HG02870 (cell line): ENCODE measurements at regions not wholly inside any gene's neighbourhood (a gene's known extent, or its start where the extent isn't known, plus 50 kb on each side); places are given as distances from the start of the nearest gene placed in this dataset.

Source experiments
- ATAC-seq: cut with Tn5 transposase; IDR thresholded peaks from one replicate; pipeline ENCODE4 v1.9.1; 2021; ENCODE audit warnings: mild to moderate bottlenecking, moderate library complexity; ENCODE audit not compliant: unreplicated experiment

DNA sequence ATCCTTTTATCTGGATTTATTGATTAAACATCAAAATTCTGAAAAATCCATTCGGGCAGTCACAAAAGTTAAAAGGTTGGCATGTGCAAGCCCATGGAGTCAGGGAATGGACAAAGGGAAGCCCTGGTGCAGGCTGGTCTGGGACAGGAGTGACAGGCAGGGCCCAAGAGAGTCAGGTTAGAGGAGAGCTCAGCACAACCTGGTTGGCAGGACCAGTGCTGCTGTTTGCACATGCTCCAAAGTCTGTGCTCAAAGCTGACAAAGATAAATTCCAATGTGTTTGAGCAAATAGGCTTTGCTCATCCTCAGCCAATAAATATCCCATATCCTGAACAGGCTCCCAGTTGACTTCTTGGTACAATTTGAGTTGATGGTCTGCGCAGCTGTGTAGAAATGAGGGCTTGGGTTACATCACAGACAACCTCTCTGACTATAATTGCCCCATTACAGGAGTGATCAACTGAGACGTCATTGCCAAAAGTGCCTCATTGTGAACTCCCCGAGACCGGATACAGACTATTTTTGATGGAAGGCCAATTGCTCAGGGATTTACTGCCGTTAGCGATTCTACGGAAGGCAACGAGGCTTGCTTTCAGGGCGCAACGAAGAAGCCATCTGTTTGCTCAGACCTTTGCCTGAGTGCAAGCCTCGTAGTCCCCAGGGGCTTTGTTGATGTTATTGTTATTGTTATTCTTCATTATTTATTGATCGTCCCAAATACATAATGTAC lies 1008.1 kb upstream of the TENM3 start:
- no peak for ATAC-seq

DNA sequence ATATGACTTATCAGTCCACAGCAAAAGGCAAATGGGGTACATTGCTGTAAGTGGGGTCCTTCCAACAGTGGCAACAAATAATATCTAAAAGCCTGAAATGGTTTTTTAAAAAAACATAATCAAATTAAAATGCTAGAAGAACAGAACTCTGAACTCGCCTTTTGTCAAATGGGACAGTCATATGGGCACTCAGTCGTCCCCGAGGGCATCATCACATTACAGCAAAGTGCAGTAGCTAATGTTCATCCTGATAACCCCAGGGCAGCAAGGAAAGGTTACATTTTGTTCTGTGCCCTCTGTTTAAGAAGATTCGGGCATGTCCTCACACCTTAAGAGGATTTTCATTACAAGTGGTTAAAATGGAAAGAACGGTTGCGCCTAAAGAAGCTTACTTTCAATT lies 997.9 kb upstream of the TENM3 start:
- no peak for ATAC-seq

DNA sequence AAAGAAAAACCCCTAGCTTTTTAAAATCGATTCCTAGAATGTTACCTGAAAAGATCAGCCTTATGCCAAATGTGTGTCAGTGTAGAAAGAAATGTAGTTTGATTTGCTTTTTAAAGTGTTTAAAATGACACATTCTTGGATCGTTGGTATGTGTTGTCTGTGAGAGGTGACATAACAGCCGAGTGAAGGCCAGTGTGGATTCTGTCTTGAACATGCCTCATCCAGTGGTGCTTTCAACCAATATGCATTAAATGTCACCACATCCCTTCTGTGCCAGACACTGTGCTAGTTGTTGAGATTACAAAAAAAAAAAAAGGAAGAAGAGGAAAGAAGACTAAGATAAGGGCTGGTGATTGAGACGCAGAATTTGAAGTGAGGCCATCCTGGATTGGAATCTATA lies 994.2 kb upstream of the TENM3 start:
- ATAC-seq: no peak

DNA sequence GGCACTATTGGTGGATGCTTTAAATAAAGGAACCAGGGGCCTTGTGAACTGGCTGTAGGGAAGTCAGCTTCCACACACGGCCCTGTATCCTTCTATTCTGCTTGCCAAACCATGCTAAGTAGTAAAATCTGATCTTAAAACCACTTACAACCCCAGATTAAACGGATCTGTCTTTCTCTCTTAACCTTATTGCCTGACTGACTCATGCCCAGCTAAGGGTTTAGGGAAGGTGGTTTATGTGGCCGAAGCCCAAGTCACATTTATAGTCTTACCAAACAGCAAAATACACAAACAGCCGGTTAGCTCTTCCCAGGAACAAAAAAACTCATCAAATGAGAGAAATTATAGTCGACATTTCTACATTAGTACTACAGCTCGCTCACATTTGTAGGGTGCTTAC lies 988.4 kb upstream of the TENM3 start:
- ATAC-seq: no peak

DNA sequence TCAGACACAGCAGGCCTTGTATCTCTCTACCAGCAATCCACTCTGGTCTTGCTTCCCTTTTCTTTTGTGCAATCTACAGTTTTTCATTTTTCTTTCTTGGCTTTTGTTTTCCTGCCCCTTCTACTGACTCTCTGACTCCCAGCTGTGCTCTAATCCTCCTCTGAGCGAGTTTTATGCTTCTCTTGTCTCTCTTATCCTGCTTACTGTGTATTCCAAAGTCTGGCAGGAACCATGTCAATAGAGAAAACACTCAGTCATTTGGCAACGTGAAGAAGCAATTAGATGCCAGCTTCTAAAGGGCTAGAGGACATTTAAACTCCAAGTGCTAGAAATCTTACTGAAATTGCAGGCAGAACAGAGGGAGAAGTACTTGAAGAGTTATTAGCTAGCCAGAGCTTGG lies 984.6 kb upstream of the TENM3 start:
- no peak for ATAC-seq

DNA sequence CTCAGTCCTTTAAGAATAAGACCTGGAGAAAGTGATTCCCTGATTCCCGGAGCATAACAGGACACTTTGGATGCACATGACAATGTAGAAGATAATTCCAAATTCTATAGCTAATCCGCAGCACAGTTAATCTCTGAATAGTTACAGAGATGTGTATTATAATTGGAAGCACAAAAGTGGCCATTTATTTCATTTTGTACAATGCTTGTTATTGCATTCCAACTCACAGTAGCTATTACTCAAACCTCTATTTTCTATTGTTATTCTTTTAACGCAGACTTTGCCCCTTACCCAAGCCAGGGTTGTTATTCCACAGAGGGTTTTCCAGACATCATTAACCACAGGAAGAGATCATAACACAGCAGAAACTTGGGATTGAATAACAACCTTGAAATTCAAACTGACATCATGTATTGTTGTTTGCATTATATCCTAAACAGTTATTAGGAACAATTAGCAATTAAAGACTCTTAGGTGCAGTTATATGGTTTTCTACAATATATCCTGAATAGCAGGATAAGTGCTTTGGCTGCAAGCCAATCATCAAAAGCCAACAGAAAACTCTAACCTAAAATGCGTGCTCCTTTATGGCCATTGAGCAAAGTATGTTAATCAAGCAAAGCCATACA lies 984.0 kb upstream of the TENM3 start:
- no peak for ATAC-seq

DNA sequence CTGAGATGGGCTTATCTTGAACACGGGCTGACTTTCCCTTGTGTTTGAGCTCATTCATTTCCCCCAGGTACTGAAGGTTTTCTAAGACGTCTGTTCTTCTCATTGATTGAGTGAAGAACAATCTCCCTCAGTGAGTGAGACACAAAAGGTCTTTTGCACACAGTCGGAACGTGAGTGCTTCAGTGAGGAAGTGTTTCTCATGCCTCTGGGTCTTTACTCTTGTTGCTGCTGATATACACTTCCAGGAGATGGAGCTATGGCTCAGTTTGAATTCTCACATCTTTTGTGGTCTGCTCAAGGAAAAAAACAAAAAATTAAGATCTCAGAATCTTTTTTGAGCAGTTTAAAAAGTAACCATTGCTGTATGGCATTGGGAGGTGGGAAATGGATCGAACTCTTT lies 981.9 kb upstream of the TENM3 start:
- no peak for ATAC-seq

DNA sequence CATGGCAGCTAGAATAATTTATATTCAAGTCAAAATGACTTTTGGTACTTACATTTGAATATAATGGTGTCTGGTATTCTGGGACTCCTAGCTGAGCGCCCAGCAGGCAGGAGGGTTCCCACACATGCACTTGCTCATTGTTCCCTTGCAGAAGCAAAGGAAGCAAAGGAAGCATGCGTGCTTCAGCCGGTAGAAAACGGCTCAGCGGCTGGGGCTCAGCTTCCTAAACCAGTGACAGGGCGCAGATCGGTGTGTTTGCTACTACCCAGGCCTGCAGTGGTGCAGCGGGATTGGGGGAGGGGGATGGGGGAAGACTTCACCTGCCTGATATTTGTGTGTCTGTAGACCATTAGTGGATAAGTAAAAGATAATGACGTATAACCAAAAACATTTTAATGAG lies 978.3 kb upstream of the TENM3 start:
- ATAC-seq: no peak

DNA sequence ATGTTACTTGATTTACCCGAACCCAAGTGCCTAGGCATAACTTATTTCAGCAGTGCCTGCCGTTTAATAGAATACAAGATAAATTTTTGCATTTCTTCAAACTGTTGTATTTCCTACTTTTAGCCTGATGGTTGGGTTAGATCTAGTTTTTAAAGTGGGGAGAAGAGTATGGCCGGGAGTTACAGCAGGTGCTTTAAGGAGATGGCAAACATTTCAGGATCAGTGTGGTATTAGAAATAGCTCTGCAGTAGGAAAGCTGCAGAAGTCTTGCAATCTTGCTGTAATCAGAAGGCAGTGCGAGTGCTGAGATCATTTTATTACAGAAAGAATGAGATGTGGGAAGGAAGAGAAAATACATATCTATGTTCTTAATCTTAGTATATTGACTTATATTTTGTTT lies 977.8 kb upstream of the TENM3 start:
- no peak for ATAC-seq

DNA sequence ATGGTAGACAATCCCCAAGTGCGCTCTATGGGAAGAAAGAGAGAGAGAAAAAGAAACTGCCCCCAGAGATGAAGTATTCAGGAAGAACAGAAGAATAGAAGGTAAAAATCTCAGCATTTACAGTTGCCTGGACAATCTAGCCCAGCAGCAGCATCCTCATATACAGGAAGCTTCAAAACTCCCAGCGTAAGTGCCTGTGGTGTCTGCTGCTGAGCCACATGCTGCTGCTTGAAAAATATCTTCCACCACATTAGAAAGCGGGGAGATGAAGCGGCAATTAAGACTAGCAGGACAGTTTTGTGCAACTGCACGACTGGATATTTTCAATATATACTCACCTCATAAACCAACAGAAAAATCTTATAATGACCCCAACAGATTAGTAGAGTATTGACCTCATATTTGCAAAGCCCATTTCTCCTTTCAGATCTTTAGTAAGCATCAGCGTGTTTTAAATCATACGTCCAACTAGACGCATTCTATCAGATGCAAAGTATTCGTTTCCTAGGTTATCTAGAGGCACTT lies 972.0 kb upstream of the TENM3 start:
- ATAC-seq: no peak

DNA sequence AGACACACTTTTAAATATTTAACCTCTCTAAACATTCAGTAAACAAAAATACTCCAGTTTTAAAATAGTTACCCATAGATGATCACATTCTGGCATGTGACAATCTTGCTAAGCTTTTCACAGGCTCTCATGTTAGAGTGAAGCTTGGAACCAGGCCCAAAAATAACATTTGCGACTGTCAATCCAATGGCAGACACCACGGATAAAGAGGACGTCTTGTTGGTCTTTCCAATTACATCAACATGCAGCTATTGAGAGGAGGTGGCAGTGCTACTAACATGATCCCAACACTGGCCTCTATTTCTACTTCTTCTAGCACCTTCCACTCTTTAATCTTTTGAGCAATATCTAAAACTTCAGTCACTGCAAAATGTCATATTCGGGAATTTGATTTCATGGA lies 970.8 kb upstream of the TENM3 start:
- ATAC-seq: no peak

DNA sequence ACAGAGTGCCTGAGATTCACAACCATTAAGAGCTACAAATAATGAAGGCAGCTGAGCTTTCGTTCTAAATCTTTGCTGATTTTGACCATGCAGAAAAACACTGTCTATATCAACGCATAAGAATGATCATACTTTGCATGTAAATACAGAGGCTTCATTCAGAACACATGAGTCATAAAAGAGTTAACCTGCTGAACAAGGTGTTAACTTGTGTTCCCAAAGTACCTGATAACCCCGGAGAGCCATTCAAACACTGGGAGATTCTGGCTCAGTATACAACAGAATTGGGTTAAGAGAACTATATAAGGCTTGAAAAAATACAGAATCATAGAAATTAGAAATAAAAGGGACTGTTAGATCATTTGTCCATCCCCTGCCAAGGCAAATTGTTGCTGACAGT lies 964.3 kb upstream of the TENM3 start:
- no peak for ATAC-seq

DNA sequence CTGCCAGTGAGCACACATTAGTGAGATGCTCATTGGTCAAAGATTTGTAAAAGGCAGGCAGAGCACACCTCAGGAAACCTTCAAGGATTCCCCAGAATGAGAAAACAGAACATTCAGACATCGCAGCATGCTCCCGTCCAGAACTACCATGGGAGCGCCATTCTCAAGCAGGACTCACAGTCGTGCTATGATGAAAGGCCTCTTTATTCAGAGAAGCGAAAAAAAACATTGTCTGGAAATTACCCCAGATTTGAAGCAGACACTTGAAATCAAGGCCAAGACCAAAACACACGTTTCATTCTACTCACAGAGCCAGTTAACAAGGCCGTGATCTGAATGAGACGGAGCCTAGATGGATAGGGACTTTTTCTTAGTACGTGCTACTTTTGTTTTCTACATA lies 961.8 kb upstream of the TENM3 start:
- ATAC-seq: no peak

DNA sequence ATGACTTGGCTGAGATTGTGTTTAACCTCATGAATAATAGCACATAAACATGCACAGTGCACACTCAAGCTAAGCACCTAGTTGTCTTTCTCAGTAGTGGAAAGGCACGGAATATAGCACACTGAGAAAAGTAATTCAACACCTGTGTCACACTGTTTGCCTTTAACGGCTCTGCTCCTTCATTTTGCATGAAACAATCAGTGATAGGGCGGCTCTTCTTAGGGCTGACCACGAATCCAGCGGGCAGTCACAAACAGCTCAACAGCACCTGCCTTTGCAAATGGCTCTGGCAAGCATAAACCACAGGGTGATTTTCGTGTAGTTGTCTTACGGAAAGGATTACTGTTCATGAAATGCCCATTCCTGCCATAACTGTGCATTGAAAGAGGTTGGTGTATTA lies 954.0 kb upstream of the TENM3 start:
- ATAC-seq: no peak

DNA sequence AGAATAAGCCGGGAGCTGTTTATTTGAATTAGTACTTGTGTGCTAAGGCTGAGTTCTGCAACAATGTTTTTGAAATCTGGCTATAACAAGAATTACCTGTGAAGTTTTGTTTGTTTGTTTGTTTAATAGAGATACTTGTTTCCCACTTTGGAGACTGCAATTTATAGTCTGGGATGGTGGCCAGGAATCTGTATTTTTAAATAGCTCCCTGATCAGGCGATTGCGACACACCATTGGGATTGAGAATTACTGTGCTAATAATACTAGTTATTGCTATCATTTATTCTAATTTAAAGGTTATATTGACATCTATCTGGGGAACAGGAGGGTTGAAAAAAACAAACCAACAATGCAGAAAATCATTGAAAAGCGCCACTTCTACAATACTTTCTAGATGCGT lies 951.6 kb upstream of the TENM3 start:
- ATAC-seq: no peak

DNA sequence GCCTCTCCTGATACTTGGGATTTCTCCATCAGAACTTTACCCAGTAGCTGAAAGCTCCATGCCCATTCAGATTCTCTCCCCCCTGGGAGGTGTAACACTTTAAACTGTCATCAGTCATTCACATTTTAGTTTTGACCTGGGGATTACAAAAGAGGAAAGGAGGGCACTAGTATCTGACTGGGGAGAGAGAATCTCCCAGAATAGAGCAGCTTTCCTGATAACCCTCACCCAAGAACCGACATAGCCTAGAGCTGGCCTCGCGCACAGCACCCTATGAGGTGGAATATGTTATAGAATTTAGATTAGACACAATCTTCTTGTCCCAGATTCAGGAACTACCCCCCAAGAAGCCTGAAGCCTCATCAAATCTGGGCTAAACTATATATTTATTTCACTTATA lies 950.2 kb upstream of the TENM3 start:
- ATAC-seq: no peak

DNA sequence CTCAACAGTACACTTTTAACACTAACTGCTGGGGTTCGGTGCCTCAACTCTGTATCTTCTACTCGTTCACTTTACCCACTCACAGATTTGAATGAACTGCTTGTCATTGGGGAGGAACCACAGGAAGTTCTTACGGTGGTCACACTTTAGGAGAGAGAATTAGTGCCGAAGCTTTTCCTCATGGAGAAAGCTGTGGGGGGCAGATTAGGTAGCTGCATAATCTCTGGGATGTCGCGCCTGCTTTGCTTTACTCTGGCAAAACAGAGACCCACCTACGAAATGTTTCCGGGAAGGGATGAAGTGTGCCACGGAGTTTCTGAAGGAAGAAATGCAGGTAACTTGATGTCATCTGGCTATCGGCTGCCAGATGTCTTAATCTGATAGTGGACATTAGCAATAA lies 949.7 kb upstream of the TENM3 start:
- no peak for ATAC-seq

DNA sequence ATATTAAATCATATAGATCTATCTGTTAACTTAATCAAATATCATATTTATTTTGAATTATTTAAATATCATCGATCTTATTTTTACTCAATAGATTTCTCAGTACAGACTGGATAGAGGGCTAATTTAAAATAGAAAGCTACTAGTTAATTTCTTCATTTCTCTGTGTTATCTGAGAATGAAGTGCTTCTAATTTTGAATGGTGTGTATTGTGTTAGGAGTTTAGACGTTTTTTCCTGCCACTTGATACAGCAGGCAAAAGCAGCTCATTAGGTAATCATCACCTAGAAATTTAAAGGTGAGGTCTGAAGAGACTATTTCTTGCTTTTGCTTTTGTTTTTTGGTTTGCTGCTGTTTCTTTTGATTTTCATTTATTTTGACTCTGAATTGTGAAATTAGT lies 948.8 kb upstream of the TENM3 start:
- ATAC-seq: no peak

DNA sequence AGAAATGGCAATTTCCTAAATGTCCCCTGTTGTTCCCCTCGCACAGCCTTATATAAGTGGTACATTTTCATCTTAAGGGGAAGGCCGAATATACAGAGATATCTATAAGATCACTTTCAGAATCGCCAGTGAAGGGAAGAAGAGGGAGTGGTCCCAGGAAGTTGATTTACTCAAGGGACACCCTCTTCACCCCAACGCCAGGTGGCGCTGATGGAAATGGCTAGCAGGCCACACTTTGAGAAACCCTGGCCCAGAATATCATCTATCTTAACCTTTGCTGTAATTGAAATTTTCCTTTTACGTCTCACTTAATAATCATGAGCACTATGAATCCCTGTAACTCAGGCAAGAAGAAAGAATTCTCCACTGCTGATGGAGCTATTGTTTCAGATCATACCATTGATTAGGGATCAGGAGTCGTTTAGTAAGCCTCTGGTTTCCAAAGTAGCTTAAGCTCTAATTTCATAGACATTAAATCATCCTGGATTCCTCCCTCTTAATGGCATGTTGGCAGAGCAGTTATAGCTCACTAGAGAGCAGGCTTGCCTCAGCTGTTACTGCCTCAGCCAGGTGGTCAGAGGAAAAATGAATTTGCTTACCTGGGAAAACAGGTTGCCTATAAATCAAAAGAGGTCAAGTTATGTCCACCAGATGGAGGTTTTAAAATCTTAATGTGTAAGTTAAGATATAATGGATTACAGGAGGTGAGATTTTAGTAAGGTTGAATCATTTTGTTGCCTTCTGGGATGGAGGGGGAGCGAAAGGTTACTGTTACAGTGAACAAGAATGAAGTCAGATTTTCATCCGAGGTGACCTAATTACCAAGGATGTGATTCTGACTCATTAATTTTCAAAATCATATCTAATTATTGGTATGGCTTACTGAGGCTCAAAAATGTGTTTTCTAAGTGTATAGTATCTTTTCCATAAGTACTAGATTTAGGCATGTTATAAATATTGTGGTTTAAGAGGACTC lies 941.2 kb upstream of the TENM3 start:
- ATAC-seq: no peak

DNA sequence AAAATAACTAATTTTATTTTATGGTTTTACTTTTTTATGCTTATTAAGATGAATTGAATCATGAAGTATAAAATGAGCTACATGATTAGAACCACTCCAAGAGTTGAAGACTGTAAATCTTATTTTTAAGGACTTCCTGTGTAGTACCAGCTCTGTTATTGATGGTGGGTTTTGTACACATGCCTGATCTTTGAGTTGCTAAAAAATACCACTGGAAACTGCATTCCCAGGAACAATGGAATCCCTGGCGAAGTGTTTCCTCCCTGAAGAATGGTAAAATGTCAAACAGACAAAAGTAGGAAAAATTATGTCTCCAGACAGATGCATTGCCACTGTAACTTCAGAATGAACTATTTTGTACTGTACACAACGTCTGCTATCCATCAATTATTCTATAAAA lies 935.4 kb upstream of the TENM3 start:
- no peak for ATAC-seq

DNA sequence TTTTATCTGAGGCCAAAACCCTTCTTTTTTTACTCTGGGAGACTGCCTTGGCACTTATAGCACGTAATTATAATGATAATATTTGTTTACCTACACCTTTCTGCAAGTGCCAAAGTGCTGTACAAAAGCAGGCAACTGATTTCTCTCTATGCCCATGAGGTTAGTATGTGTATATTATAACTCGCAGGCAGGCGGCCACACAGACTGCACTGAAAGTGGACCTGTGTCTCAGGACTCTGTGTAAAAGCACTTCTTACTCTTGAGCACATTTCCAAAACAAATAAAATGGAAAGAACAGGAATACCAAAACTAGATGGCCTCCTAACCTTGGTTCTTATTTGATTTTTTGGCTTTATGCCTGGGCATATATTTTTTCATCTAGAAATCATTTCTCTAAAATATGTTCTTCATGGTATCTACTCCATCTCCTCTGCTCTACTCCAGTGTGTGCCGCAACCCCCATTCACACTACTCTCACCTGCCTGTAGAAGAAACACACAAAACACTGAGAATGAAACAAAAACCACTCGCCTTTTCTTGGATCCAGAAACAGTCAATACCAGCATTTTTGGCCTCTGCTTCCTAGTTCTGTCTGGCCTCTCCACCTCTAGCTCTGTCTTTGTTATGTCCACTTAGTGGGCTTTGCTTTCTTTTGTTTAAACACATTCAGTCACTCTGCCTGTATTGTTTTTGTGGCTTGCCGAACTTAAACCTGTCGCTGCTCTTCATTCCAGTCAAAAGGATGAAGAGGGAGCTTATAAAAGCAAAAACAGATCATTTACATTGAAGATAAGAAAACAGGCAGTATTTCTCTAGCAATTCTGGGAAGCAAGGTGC lies 934.5 kb upstream of the TENM3 start:
- ATAC-seq: no peak
